Body of pancreas (tissue), 4 donors: ENCODE measurements at regions not wholly inside any gene's neighbourhood (a gene's known extent, or its start where the extent isn't known, plus 50 kb on each side); places are given as distances from the start of the nearest gene placed in this dataset.

ENCODE experiments used
- CTCF ChIP-seq, 7 experiments: fragments of 450-650 bp in 4 of 7; fragments of 200-600 bp in 3 of 7; sonication (generic) in 3 of 7; IDR thresholded peaks; one replicate each; pipeline ENCODE4 v1.5.1; 2016 to 2019; ENCODE audit warnings: antibody characterized with exemption in 7 of 7
- POLR2A ChIP-seq, 3 donors: fragments of 450-650 bp; IDR thresholded peaks; one replicate each; pipeline ENCODE4 v1.6.1; 2016; ENCODE audit warnings: antibody characterized with exemption in 3 of 3, mild to moderate bottlenecking in 2 of 3

- TF ChIP-seq CTCF (IDR thresholded peaks at IDR 0.05) = no peak
- TF ChIP-seq POLR2A (IDR thresholded peaks at IDR 0.05) = no peak
These were observed 110.5 kb upstream of the SERBP1 start for GRCh38 chr1:67540733-67541125.
